HG02938 (cell line): ENCODE measurements at regions not wholly inside any gene's neighbourhood (a gene's known extent, or its start where the extent isn't known, plus 50 kb on each side); places are given as distances from the start of the nearest gene placed in this dataset.
"Not testable (repeated sequence)": the region's sequence is repeated elsewhere in the genome, so short reads cannot be mapped to it uniquely, and the experiment has no call there.

Experiments used
- ATAC-seq: cut with Tn5 transposase; IDR thresholded peaks from one replicate; pipeline ENCODE4 v1.9.1; 2021; ENCODE audit warnings: mild to moderate bottlenecking, moderate library complexity; ENCODE audit not compliant: unreplicated experiment

GRCh38 chr18:79579807-79580497 is 99.7 kb upstream of the CTDP1 start:
- ATAC-seq, result no peak

DNA sequence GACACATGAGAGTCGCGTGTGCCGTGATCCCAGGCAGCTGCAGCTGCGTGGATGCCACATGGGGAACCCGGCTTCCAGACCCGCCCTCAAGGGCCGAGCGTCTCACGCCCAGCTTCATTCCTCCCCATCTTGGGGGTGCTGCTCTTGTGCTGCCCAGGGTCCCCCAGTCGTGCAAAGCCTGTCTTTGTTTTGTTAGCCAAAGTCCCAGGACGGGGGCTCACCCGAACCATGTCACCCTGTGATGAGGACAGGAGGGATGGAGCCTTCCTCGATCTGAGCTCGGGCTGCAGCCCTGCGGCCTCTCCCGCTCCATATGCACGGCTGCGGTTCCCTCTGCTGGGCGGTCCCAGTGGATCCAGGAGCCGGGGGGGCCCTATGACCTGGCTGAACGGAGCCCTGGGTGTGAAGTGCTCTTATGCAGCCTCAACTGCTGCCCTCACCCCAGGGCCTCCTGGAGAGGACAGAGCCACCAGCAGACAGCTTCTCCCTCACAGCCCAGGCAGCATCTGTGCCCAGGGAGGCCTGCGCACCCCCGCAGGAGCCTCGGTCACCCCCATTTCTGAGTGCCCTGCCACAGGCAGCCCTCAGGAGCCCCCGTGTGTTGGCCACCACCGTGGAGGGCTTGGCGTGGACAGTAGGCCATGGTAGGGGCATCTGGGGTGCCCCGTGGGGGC is 99.0 kb upstream of the CTDP1 start:
- ATAC-seq, result no peak

DNA sequence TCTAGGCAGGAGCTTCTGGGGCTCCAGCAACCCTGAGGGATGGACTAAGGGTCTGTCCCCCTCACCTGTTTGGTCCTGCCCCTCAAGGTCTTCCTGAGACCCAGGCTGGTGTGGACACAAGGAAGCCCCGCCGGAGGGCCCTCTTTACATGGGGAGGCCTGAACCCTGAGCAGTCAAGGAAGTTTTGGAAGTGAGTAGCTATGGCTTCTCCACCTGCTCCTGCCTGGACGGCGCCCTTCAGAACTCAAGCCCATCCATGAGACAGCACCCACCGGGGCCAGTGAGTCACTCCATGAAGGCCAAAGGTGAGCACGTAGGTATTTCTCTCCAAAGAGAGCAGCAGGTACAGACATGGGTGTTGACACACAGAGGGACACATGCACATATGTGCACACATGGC is 98.2 kb upstream of the CTDP1 start:
- no peak for ATAC-seq

DNA sequence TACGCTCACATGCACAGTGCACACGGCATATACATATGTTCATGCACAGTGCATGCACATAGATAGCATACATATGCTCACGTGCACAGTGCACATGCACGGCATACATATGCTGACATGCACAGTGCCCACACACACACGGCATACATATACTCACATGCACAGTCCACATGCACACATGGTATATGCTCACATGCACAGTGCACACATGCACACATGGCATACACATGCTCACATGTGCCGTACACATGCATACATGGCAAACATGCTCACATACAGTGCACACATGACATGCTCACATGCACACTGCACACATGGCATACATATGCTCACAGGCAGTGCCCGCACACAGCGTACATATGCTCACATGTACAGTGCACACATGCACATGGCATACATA is 97.7 kb upstream of the CTDP1 start:
- ATAC-seq, result no peak

DNA sequence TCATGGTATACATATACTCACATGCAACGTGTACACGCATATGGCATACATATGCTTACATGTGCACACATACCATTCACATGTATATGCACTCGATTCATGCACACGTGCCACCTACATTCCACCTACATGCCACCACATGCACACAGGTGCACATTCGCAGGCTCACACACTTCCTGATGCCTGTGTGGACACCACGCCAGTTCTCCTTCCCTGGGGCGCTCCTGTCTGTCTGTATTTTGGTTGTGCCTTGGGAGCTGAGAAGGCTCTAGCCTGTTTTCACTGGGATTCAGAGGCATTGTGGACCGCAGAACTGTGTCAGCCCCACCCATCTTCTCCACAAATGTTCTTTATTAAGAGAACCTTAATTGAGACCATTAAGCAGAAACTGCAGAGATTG is 96.6 kb upstream of the CTDP1 start:
- ATAC-seq, result no peak

- ATAC-seq, result no peak
Observed at GRCh38 chr18:79583426-79583825, 96.2 kb upstream of the CTDP1 start.

DNA sequence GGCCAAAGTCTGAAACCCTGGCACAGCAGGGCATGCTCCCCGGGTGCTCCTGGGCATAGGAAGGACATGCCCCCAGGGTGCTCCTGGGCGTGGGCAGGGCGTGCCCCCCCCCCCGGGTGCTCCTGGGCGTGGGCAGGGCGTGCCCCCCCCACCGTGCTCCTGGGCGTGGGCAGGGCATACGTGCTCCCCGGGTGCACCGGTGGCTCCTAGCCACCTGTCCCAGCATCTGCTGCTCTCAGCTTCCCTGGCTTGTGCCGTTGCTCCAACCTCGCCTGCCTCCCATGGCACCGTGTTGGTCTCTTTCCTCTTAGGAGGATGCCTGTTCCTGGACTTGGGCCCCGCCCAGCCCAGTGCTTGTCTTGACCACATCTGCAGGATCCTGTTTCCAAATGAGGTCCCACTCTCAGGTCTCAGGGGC is 95.6 kb upstream of the CTDP1 start:
- ATAC-seq, result no peak

GRCh38 chr18:79584491-79585394 is 94.9 kb upstream of the CTDP1 start:
- ATAC-seq, result no peak

GRCh38 chr18:79585395-79586370 is 93.9 kb upstream of the CTDP1 start:
- ATAC-seq, result no peak

DNA sequence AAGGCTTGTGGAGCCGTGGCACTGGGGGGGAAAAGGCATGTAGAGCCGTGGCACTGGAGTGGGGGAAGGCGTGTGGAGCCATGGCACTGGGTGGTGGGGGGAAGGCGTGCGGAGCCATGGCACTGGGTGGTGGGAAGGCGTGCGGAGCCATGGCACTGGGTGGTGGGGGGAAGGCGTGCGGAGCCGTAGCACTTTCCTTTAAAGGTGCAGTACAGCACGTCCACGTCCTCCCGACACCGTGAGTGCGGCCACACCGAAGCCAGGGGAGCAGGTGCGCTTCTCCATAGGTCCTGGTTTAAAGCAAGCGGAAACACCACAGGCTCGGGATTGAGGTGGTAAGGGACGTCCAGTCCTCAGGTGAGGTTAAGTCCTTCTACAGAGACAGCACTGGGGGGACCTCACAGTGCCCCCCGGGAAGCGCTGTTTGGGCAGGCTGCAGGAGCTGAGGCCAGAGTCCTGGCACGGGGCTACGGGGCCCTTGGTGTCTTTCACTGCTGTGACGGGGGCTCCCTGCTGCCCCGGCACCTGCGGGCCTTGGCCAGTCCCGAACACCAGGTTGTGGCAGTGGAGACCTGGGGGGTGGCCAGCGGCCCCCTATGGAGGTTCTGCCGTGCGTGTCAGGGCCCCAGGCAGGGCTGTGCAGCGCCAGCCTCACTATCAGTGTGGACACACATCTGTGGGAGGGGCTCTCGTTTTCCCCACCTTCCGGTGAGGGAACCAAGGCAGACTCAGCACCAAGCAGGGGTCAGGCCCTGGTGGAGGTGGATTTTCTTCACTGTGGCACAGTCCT is 93.0 kb upstream of the CTDP1 start:
- ATAC-seq, result no peak

DNA sequence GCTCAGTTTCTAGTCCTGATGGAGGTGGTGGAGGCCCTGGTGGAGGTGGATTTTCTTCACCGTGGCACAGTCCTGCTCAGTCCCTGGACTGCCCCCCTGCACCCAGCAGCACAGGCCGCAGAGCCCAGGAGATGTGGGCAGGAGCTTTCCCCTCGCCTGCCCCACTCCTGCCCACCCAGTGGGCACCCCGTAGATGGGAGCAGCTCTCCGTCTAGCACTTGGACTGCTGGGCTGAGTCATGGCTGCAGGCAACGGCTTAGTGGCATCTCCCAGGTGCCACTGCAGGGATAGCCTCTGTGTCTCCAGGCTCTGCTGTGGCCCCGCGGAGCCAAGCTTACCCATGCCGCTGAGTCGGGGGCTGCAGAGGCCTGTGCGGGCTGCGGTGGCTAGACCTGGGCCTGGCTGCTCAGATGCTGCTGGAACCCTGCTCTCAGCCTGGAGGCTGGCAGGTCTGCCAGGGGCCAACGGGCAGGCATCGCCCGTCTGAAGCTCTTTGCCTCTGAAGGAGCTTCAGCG is 92.3 kb upstream of the CTDP1 start:
- ATAC-seq, result no peak

- no peak for ATAC-seq
Observed at GRCh38 chr18:79587779-79588635, 91.6 kb upstream of the CTDP1 start.

DNA sequence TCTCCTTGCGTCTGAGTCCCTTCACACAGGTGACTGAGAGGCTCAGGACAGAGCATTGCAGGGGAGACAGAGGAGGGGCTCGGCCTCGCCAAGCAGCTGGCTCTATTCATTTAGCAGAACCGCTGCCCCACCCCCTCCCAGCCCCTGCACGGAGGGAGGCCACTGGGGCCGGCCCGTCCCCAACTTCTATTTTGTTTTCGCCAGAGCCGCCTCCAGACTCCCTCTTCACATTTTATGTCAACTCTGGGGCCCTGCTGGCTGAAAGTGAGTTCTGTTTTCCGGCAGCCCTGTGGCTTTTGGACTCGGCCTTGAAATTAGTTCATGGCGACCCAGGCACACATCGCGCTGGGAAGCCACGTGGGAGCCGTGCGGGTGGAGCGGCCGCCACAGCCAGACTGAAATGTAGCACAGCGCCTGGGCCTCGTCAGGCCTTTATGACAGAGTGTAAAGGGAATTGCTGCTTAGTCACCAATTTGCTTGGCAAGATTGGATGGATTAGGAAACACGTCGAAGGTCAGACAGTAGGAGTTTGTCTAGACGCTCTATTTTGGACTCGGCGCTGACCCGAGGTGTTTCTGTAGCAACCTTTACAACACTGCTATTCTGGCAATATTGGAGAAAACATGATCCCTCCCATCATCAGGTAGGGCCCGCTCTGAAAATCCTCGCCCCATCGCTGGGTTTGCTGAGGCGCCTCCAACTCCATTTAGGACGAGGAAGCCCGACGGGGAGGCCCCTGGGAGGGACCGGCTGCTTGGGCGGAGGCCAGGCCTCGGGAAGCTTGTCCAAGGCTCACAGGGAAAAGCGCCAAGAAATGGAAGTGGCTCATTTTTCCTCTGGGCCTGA is 90.7 kb upstream of the CTDP1 start:
- no peak for ATAC-seq

DNA sequence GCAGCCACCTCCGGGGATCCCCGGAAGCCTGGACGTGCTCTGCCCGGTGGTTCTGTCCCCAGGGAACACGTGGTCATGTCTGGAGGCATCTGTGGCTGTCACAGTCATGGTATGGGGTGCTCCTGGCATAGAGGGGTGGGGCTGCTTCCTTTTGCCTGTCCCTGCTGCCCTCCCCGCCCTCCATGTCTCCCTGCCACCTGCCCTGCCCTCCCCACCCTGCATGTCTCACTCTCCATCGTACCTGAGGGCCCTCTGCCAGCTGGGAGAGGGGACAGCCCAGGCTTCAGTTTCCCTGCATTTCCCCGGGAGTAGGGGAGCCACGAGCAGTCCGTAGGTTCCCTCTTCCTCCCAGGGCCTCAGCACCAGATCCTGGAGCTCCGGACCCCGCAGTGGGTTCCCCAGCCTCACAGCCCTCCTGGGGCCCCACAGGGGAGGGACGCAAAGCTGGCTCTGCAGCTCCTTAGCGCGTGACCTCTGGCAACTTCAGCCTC is 90.0 kb upstream of the CTDP1 start:
- no peak for ATAC-seq

GRCh38 chr18:79590191-79591031 is 89.2 kb upstream of the CTDP1 start:
- ATAC-seq, result no peak

GRCh38 chr18:79591032-79591308 is 88.6 kb upstream of the CTDP1 start:
- ATAC-seq, result no peak

DNA sequence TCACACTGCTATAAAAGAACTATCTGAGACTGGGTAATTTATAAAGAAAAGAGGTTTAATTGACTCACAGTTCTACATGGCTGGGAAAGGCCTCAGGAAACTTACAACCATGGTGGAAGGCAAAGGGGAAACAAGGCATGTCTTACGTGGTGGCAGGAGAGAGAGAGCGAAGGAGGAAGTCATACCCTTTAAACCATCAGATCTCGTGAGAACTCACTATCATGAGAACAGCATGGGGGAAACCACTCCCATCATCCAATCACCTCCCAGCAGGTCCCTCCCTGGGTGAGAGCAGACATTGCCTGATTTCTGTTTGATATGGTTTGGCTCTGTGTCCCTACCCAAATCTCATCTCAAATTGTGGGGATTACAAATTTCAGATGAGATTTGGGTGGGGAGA is 86.9 kb upstream of the CTDP1 start:
- ATAC-seq, result not testable (repeated sequence)
